H1 (cell line): ENCODE measurements at regions not wholly inside any gene's neighbourhood (a gene's known extent, or its start where the extent isn't known, plus 50 kb on each side); places are given as distances from the start of the nearest gene placed in this dataset.

Source experiments
- CTCF ChIA-PET: fragments of 300-600 bp; sonication (Branson Sonifier 250); formaldehyde crosslinking; loops from one replicate; lab custom pipeline; 2021; ENCODE audit not compliant: partially characterized antibody; lab: Charles Lee
- POLR2A ChIA-PET: fragments of 300-600 bp; sonication (Branson Sonifier 250); formaldehyde crosslinking; loops from one replicate; lab custom pipeline; 2021; ENCODE audit warnings: inconsistent platforms; ENCODE audit not compliant: partially characterized antibody; lab: Charles Lee
- DNase-seq, 2 experiments: peaks; one replicate each; pipeline versions ENCODE4 v3.0.0 to v3.0.0-alpha.2; 2010 to 2022; ENCODE audit warnings: low spot score in 2 of 2, low read depth in 1 of 2, mixed read lengths in 1 of 2
- FAIRE-seq: peaks from 2 replicates; lab custom pipeline; 2011; peaks lifted over from hg19 to GRCh38; lab: Jason Lieb, UNC
- H2AFZ ChIP-seq: 2 replicates; pipeline ENCODE4 v1.8.1; 2012; ENCODE audit warnings: low read length, inconsistent platforms
- H2AK5ac ChIP-seq: 2 replicates; pipeline ENCODE4 v1.6.1; 2013; ENCODE audit warnings: low read depth, low read length
- H2BK120ac ChIP-seq: replicated peaks from 2 replicates; pipeline ENCODE3; 2013; ENCODE audit warnings: low read depth, low read length, inconsistent platforms
- H2BK12ac ChIP-seq: 2 replicates; pipeline ENCODE4 v1.6.1; 2013; ENCODE audit warnings: low read depth, low read length
- H2BK15ac ChIP-seq: 2 replicates; pipeline ENCODE4 v1.6.1; 2013; ENCODE audit warnings: low read length
- H2BK20ac ChIP-seq: 2 replicates; pipeline ENCODE4 v1.6.1; 2013; ENCODE audit warnings: low read length
- H2BK5ac ChIP-seq: 2 replicates; pipeline ENCODE4 v1.6.1; 2013; ENCODE audit warnings: low read depth, low read length
- H3K14ac ChIP-seq: 2 replicates; pipeline ENCODE4 v1.6.1; 2013; ENCODE audit warnings: inconsistent platforms; ENCODE audit not compliant: insufficient read length
- H3K18ac ChIP-seq: 2 replicates; pipeline ENCODE4 v1.6.1; 2013; ENCODE audit warnings: low read length; ENCODE audit errors: extremely low read depth
- H3K23ac ChIP-seq: 2 replicates; pipeline ENCODE4 v1.6.1; 2013; ENCODE audit warnings: inconsistent platforms; ENCODE audit not compliant: insufficient read length
- H3K23me2 ChIP-seq: 2 replicates; pipeline ENCODE4 v1.6.1; 2013; ENCODE audit warnings: low read depth, low read length
- H3K27ac ChIP-seq: 2 replicates; pipeline ENCODE4 v1.6.1; 2011; ENCODE audit warnings: low read depth, low read length, inconsistent platforms
- H3K27me3 ChIP-seq, 4 experiments: replicated peaks in 1 of 4; 1 replicate in 1 of 4; 2 replicates in 3 of 4; pipeline versions ENCODE4 v1.6.1 to v1.8.1; 2011 to 2013; ENCODE audit warnings: low read length in 3 of 4, mild to moderate bottlenecking in 3 of 4, inconsistent platforms in 2 of 4, mixed read lengths in 2 of 4, moderate library complexity in 1 of 4; ENCODE audit not compliant: control insufficient read depth in 3 of 4, insufficient read depth in 3 of 4; ENCODE audit errors: extremely low read depth in 1 of 4
- H3K36me3 ChIP-seq, 4 experiments: 2 replicates each; pipeline versions ENCODE4 v1.6.1 to v1.8.1; 2011 to 2013; ENCODE audit warnings: mild to moderate bottlenecking in 4 of 4, low read length in 3 of 4, moderate library complexity in 2 of 4, control low read depth in 1 of 4, inconsistent platforms in 1 of 4; ENCODE audit not compliant: insufficient read depth in 4 of 4, control insufficient read depth in 2 of 4
- H3K4ac ChIP-seq: replicated peaks from 2 replicates; pipeline ENCODE3; 2013; ENCODE audit warnings: low read length, low read depth, mixed read lengths, inconsistent platforms; ENCODE audit not compliant: insufficient read length
- H3K4me1 ChIP-seq, 4 experiments: replicated peaks in 1 of 4; 1 replicate in 1 of 4; 2 replicates in 3 of 4; pipeline versions ENCODE4 v1.6.1 to v1.8.1; 2011 to 2013; ENCODE audit warnings: low read length in 3 of 4, inconsistent platforms in 2 of 4, mixed read lengths in 1 of 4; ENCODE audit not compliant: insufficient read depth in 4 of 4, control insufficient read depth in 3 of 4
- H3K4me2 ChIP-seq, 2 experiments: 2 replicates each; pipeline versions ENCODE4 v1.6.1 to v1.8.1; 2011 to 2013; ENCODE audit warnings: low read depth in 2 of 2, low read length in 2 of 2, control low read depth in 1 of 2, inconsistent platforms in 1 of 2, mild to moderate bottlenecking in 1 of 2; ENCODE audit not compliant: insufficient read depth in 1 of 2
- H3K4me3 ChIP-seq, 4 experiments: fragments of 200-600, 300-600 bp in 1 of 4; sonication (generic), shearing (Covaris generic), sonication (Bioruptor Twin) in 1 of 4; 2 replicates each; pipeline versions ENCODE4 v1.5.1 to v1.8.1; 2011 to 2016; ENCODE audit warnings: low read length in 4 of 4, low read depth in 3 of 4, control low read depth in 2 of 4, inconsistent platforms in 2 of 4, mild to moderate bottlenecking in 2 of 4, mixed read lengths in 1 of 4, moderate library complexity in 1 of 4; ENCODE audit not compliant: insufficient read depth in 2 of 4; ENCODE audit errors: extremely low read depth in 1 of 4
- H3K56ac ChIP-seq: replicated peaks from 2 replicates; pipeline ENCODE3; 2013; ENCODE audit warnings: low read depth, mild to moderate bottlenecking, mixed read lengths, low read length, inconsistent platforms; ENCODE audit not compliant: insufficient read length
- H3K79me1 ChIP-seq: 2 replicates; pipeline ENCODE4 v1.6.1; 2013; ENCODE audit warnings: low read depth, low read length, control low read depth
- H3K79me2 ChIP-seq, 2 experiments: 2 replicates each; pipeline versions ENCODE4 v1.6.1 to v1.8.1; 2012 to 2013; ENCODE audit warnings: low read length in 2 of 2, mild to moderate bottlenecking in 2 of 2, inconsistent platforms in 1 of 2; ENCODE audit not compliant: insufficient read depth in 2 of 2, control insufficient read depth in 1 of 2
- H3K9ac ChIP-seq, 4 experiments: replicated peaks in 1 of 4; 1 replicate in 1 of 4; 2 replicates in 3 of 4; pipeline versions ENCODE4 v1.6.1 to v1.8.1; 2011 to 2013; ENCODE audit warnings: low read depth in 3 of 4, low read length in 3 of 4, control low read depth in 2 of 4, mild to moderate bottlenecking in 2 of 4, moderate library complexity in 2 of 4, inconsistent platforms in 1 of 4; ENCODE audit errors: extremely low read depth in 1 of 4
- H3K9me3 ChIP-seq, 2 experiments: 2 replicates each; pipeline versions ENCODE4 v1.6.1 to v1.8.1; 2012 to 2013; ENCODE audit warnings: mild to moderate bottlenecking in 2 of 2, moderate library complexity in 2 of 2, control low read depth in 1 of 2, inconsistent platforms in 1 of 2, low read depth in 1 of 2, low read length in 1 of 2, mixed read lengths in 1 of 2; ENCODE audit not compliant: insufficient read depth in 2 of 2
- H4K20me1 ChIP-seq, 2 experiments: replicated peaks in 1 of 2; 2 replicates each; pipeline versions ENCODE3 to v1.8.1; 2011 to 2013; ENCODE audit warnings: inconsistent platforms in 2 of 2, low read length in 2 of 2, mild to moderate bottlenecking in 1 of 2; ENCODE audit not compliant: insufficient read depth in 2 of 2, control insufficient read depth in 1 of 2
- H4K5ac ChIP-seq: 2 replicates; pipeline ENCODE4 v1.6.1; 2013; ENCODE audit warnings: low read length, low read depth, mixed read lengths, inconsistent platforms; ENCODE audit not compliant: insufficient read length
- H4K8ac ChIP-seq: 2 replicates; pipeline ENCODE4 v1.8.0; 2013; ENCODE audit warnings: mild to moderate bottlenecking, moderate library complexity, low read length, inconsistent platforms; ENCODE audit not compliant: insufficient read depth; ENCODE audit errors: extremely low read depth
- H4K91ac ChIP-seq: replicated peaks from 2 replicates; pipeline ENCODE3; 2013; ENCODE audit warnings: low read length, mixed read lengths, inconsistent platforms; ENCODE audit not compliant: insufficient read length
- CHD1 ChIP-seq: IDR thresholded peaks from 2 replicates; pipeline ENCODE4 v1.6.1; 2012; ENCODE audit warnings: low read depth, low read length, improper control_type of control experiment
- CREB1 ChIP-seq: IDR thresholded peaks from 2 replicates; pipeline ENCODE4 v1.6.1; 2012; ENCODE audit warnings: inconsistent platforms
- GTF2F1 ChIP-seq: IDR thresholded peaks from 2 replicates; pipeline ENCODE4 v1.6.1; 2012; ENCODE audit warnings: low read depth, low read length, improper control_type of control experiment, borderline replicate concordance
- HDAC2 ChIP-seq, 2 experiments: fragments of 300-600 bp in 1 of 2; sonication (generic) in 1 of 2; IDR thresholded peaks; 2 replicates each; pipeline ENCODE4 v1.6.1; 2011 to 2012; ENCODE audit warnings: low read depth in 2 of 2, low read length in 2 of 2, mild to moderate bottlenecking in 2 of 2, moderate library complexity in 2 of 2, borderline replicate concordance in 1 of 2, inconsistent platforms in 1 of 2
- JUND ChIP-seq: IDR thresholded peaks from 2 replicates; pipeline ENCODE4 v1.6.1; 2011; ENCODE audit warnings: mild to moderate bottlenecking, improper control_type of control experiment, low read length
- MAFK ChIP-seq: IDR thresholded peaks from 2 replicates; pipeline ENCODE4 v1.6.1; 2012; ENCODE audit warnings: low read depth, mild to moderate bottlenecking, improper control_type of control experiment, low read length
- PHF8 ChIP-seq: fragments of 200-600 bp; sonication (generic); conservative IDR thresholded peaks from 2 replicates; pipeline ENCODE4 v1.7.1; 2012; ENCODE audit warnings: low read depth, mild to moderate bottlenecking, inconsistent platforms, low read length, moderate library complexity
- SP2 ChIP-seq: IDR thresholded peaks from 2 replicates; pipeline ENCODE4 v1.6.1; 2012; ENCODE audit warnings: mild to moderate bottlenecking, low read length, inconsistent platforms
- WGBS, 2 experiments: shearing (Covaris generic) in 1 of 2; methylation state at CpG; one replicate each; pipeline versions ENCODE4 v1.1.6 to v1.1.7; 2013 to 2015; ENCODE audit warnings: low lambda C conversion rate in 2 of 2, mixed read lengths in 2 of 2, inconsistent platforms in 1 of 2, low coverage in 1 of 2, missing lambda C conversion rate in 1 of 2; ENCODE audit not compliant: insufficient replicate concordance in 2 of 2, insufficient coverage in 1 of 2, insufficient read length in 1 of 2; ENCODE audit errors: extremely low coverage in 1 of 2, missing lambda C conversion rate in 1 of 2; 5-methylcytosine and 5-hydroxymethylcytosine counted together

GRCh38 chr10:4154191-4154715 lies 369.2 kb upstream of the KLF6 start:
- CTCF ChIA-PET: interaction anchor here (1.1 to 1.6 kb wide), 3 partner anchors 9 to 185 kb away, joined by 3 to 4 read pairs (median 3); no protein-coding TSS in a partner anchor
- TF ChIP-seq HDAC2 (IDR thresholded peaks at IDR 0.05; ENCODE audit: borderline replicate concordance in 1 of 2, low read depth in 2 of 2, low read length in 2 of 2) (no peak), GTF2F1 (no peak), PHF8 (no peak), MAFK (no peak), CREB1 (no peak), CHD1 (no peak), SP2 (no peak), JUND (no peak)
- no peaks in the 10 kb centered on the region for H3K9me3 ChIP-seq
- no peak overlapping the region for H4K91ac ChIP-seq
- DNase-seq: no peak
- H3K18ac ChIP-seq: no peak overlapping the region
- H3K56ac ChIP-seq: no peak overlapping the region
- H3K9ac ChIP-seq: no peak overlapping the region
- H2BK15ac ChIP-seq: no peak overlapping the region
- H3K23me2 ChIP-seq: no peaks in the 10 kb centered on the region
- H3K79me1 ChIP-seq: no peaks in the 10 kb centered on the region
- no peak overlapping the region for H3K4me3 ChIP-seq
- H3K4me1 ChIP-seq: no peaks in the 10 kb centered on the region
- no peak overlapping the region for H2AFZ ChIP-seq
- H4K8ac ChIP-seq: no peak overlapping the region
- no peak overlapping the region for H2BK120ac ChIP-seq
- no peak overlapping the region for H4K5ac ChIP-seq
- 91% methylated on average over 4 of the region's 4 CpGs; no CpG with 5 or more reads in 1 of the 2 experiments for WGBS, 2 experiments
- no peak overlapping the region for H3K4me2 ChIP-seq
- H3K4ac ChIP-seq: no peak overlapping the region
- no peaks in the 10 kb centered on the region for H3K79me2 ChIP-seq
- H2AK5ac ChIP-seq: no peak overlapping the region
- FAIRE-seq: no peak
- H3K23ac ChIP-seq: no peak overlapping the region
- no peak overlapping the region for H3K27ac ChIP-seq
- no peaks in the 10 kb centered on the region for H4K20me1 ChIP-seq
- POLR2A ChIA-PET: no interaction called here
- H2BK5ac ChIP-seq: no peak overlapping the region
- no peaks in the 10 kb centered on the region for H3K36me3 ChIP-seq
- H2BK20ac ChIP-seq: no peak overlapping the region
- no peak overlapping the region for H3K14ac ChIP-seq
- H3K27me3 ChIP-seq: no peaks in the 10 kb centered on the region
- H2BK12ac ChIP-seq: no peak overlapping the region
